SW 1271 (cell line): ENCODE measurements at regions not wholly inside any gene's neighbourhood (a gene's known extent, or its start where the extent isn't known, plus 50 kb on each side); places are given as distances from the start of the nearest gene placed in this dataset.
A peak's percentile ranks its signal among the peaks of the same experiment; 100 is the strongest.

Experiments
- DNase-seq, 2 experiments: peaks; one replicate each; lab custom pipeline; 2025; lab: John Stamatoyannopoulos, UW

DNA sequence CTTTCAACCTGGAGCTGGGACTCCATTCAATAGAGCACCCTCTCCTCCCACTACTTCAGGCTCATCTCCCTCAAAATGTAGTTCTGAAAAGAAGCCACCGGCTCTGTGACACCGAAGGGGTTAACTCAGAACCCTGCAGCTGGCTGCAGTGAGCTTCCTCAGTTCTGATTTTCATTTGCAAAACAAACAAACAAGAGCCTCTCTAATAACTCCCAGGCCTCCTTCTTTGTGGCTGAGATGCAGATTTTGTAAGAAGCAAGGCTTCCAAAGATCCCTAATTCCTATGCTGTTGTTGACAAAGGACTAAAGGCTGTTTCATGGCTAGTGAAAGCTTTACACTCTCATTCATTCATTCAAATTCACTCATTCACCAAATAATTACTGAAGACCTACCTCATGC lies 333.4 kb upstream of the TBX3 start:
- DNase-seq, result no peak

DNA sequence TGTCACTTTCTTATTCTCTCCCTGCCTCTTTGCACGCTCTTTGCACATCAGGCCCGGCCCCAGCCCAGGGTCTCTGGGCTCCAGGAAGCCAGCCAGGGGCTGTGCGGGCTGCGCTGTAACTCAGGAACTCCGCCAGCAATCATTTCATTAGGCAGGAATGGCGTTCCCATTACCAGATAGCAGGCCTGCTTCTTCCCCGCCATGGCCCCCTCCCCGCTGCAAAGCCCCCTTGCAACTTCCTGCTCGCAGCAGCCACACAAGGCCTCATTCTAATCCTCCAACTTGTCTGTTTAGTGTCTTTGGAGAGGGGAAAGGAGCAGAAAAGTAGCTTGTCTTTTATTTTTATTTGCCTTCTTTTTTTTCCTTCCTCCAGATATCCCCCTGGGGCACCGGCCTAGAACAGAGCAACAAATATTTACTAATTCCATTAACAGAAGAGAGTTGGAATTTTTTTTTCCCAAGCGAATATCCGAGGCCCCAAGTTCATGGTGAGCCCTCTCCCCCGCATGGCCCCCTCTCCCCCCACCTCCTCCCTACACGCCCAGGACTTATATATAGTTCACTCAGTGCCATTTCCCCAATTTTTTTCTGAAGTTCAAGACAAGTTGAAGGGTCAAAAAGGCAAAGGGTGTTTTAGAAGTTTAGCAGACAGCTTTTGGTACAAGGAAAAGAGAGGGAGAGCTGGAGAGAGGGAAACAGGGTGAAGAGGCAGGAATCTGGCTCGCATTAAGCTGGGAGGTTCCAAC lies 329.4 kb upstream of the TBX3 start:
- no peak for DNase-seq

DNA sequence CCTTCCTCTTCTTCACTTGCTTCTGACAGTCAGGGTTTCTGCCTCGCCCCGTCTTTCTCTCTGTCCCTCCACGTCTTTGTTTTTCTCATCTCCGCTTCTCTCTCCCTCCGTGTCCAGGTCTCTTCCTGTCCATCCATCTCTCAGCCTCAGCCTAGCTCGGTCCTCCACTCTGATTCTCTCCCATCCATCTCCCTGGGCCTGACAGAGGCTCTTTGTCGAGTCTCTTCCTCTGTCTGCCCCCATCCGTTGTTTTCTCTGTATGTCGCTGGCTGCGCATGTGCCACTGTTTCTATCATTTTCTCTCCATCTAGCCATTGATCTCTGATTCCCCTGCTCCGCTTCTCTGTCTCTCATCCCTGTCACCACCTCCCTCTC lies 328.9 kb upstream of the TBX3 start:
- no peak for DNase-seq

DNA sequence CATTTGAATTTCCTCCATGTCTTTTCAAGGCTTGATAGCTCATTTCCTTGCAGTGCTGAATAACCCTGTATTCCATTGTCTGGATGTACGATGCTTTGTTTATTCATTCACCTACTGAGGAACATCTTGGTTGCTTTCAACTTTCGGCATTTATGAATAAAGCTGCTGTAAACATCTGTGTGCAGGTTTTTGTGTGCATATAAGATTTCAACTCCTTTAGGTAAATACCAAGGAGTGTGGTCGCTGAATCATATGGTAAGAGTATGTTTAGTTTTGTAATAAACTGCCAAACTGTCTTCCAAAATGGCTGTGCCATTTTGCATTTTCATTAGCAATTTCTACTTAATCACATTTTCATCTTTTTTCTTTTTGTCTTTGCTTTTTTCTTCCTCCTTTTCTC lies 327.7 kb upstream of the TBX3 start:
- DNase-seq, result no peak

DNA sequence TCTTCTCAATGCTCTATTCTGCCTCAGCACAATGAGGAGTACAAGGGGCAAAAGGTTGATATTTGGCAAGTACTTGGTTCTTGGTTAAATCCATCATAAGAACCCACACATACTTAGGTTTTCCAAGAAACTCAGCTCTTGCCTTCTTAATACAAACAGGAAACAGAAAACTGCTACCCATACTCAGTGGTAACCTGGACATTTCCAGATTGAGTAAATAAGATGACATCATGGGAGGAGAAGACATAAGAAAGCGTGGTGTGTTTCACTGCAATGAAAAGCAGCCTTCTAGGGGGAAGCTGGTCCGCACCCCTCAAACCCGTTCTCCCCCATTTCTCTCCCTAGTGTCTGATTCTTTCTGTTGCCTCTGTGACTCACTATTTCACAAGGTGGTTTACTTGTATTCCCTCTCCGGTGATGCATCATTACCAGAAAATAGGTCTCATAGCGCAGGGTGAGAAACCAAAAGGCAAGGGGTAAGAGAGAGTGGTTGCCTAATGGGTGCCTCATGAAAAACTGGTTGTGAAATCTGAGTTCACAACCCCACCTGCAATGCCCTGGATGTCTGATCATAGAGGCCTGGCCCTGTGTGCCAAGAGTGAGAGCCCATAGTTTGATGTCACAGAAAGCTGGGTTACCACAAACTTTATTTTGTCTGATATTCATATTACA lies 326.5 kb upstream of the TBX3 start:
- no peak for DNase-seq

DNA sequence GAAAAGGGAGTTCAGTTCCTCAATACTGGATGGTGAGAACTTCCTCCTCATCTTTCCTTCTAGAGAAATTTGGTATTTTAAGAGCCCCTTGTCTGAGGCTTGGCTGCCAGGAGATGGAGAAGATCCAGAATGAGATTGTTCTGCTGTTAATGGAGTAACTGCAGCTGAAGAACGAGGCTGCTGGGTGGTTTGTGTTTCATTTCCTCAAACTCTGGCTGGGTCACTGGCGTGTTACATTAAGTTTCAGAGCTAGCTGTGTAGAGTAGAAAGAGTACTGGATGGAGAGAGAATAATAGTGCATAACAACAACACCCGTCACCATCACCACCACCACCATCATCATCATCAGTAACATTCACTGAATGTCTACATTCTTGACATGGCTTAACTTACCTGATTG lies 325.0 kb upstream of the TBX3 start:
- DNase-seq, result no peak

DNA sequence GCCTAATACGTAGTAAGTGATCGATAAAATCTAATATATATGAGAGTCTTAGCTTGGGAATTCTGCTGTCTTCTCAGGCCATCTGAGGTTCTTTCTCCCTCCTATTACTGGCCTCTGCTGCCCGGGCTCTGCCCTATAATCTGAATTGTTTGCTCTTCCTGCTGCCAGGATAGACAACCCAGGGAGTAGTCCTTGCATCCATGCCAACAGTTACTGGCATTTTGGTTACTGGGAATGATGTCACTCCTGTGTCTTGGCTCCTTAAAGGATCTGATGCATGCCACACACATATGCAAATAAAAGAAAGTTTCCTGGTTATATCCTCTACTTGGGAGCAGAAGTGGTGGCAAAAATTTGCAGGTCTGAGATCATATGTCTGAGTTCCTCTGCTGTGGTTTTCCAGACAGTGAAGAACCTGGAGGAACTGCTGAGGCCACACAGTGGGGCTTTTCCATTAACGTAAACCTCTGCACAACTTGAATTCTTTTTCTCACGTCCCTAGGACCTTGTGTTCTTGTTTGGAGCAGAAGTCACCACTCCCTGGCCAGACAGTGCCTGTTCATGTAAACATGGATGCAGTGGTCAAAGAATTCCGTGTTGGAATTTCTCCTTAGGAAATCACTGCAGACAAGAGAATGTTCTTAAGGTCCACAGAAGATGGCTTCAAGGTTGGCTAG lies 320.6 kb upstream of the TBX3 start:
- DNase-seq, result no peak

DNA sequence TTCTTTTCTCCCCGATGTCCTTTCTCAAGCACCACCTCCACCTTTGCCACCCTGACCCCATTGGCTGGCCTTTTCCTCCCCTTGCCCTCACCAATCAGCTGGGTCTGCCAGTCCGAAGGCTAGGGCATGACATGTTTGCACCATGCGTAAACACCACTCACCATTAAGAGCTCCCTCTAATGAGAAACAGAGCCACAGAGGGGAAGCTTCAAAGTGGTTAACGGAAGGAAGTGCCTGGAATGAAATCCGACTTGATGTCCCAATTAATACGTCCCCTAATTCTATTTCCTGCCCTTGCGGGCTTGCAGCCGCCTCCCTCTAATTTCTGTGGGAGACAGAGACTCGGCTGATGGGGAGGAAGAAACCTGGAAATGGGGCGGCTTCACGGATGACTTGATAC lies 318.5 kb upstream of the TBX3 start:
- no peak for DNase-seq

DNA sequence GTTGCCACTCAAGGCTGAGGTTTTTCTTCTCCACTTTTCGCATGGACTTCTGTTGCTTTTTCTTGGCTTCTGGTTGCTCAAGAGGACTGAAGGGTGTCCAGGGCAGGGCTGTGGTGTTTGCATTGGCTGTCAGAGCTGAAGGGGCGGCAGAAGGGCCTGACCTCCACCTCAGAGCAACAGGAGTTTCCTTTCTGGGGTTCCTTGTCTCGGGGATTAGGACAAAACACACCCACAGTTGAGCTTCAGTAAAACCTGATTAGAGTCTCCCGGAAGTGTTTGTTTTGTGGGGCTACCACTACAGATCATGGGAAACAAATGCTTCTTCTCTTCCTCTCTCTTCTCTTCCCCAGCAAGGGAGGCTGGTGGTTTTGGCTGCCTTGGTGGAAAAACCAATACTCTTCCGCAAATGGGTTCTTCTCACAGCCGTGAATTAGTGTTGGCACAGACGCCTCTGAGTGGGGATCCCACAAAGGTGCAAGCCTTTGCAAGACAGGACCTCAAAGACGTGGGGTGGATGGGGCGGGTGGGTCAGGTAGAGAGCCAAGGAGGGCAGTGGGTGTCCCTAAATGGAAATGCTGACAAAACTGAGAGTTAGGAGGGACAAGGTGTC lies 317.7 kb upstream of the TBX3 start:
- no peak for DNase-seq

DNA sequence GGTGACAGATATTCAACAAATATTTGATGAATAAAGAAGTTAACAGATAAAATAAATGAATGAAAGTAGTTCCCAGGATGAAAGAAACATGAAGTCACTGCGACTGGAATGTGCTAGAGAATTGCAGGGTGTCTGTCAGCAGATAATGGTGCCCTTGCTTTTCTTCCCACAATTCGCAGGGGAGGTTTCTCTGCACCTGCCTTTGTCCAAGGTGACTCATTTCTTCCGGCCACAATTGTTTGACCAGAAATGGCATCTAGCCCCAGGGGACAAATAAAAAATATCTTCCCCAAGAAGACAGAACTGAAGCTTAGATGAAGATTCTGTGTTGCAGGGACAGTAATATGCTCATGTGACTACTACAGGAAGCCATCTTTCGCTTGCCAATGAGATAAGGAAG lies 316.1 kb upstream of the TBX3 start:
- DNase-seq, result no peak

DNA sequence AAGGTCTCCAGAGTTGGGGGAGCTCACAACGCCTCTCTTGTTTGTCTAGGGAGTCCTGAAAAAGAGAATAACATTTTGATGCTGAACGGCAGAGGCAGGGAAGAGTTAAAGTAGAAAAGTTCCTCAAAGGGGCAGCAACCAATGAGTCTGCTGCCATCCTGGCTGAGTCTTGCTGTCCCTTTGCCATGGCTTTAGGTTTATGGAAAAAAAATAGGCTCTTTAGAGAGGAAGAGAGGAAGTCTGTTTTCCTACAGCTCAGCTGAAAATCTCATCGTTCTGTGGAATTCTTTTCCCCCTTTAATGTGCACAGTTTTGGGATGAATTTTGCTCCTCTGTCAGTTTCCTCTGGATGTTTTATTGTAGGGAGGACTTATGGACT lies 314.8 kb upstream of the TBX3 start:
- no peak for DNase-seq

DNA sequence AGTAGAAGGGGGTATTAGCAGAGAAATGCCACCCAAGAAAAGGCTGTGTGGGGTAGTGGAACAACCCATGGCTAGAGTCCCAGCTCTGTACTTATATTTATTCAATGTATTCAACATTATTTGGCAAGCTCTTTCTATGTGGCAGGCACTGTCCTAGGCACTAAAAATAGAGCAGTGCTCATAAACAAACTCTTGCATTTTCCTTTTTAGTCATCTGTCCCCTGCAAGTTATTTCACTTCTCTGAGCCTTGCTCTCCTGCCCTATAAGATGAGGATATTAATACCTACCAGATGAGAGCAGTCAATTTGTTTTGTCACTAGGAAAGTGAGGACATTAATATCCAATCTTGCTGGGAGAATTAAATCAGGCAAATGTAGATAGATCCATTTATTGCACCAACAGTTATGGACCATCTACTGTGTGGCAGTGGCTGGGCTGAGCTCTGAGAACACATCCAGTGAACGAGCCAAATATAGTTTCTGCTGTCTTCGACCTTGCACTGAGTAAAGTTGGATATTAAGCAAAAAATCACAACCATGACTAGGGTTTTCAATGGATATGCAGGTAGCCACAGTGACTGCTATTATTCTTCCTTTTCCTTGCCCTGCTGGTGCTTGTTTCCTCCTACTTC lies 314.3 kb upstream of the TBX3 start:
- no peak for DNase-seq

DNA sequence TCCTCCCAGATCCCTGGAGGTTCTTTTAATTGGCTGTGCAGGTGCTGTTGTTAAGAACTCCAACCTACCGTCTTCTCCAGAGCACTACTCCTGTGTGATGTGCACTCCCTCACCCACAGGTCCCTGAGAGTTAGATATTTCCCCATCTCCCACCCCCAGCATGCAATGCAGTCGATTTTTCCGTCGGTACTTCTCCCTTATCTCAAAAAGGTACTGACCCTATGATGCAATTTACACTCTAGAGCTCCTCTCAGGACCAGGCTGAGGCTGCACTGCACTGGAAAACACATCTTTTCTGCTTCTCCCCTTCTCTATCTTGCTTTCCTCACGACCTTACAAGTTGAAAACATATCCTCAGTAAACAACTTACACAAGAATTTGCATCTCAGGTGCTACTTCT lies 312.4 kb upstream of the TBX3 start:
- no peak for DNase-seq

DNA sequence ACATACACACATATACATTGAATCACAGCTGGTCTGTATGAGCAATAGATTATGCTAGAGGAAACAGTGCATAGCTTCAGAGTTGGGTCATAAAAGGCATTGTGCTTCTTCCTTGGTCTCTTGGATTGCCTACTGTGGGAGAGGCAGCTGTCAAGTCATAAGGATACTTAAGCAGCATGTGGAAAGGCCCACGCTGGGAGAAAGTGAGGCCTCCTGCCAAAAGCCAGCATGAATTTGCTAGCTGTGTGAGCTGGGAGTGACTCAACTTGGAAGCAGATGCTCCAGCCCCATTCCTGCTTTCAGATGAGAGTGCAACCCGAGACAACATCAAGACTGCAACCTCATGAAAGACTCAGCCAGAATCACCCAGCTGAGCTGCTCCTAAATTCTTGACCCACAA lies 311.9 kb upstream of the TBX3 start:
- DNase-seq, result no peak

DNA sequence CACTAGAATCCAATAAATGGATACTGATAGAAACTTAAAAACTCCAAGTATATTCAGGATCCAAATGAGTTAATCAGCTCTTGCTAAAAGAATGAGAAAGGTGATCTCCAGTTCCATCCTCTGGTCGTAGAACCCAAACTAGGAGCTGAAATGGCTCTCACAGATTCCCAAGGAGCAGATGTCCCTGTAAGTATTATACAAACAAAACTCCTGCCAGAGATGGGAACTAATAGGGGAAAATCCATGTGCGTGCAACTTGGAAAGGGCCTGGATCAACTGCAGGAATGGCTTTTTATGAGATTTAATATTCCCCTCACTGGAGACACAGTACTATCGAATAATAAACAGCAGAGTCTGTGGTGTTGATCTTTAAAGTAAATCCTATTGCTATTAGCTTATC lies 309.2 kb upstream of the TBX3 start:
- DNase-seq, result no peak

DNA sequence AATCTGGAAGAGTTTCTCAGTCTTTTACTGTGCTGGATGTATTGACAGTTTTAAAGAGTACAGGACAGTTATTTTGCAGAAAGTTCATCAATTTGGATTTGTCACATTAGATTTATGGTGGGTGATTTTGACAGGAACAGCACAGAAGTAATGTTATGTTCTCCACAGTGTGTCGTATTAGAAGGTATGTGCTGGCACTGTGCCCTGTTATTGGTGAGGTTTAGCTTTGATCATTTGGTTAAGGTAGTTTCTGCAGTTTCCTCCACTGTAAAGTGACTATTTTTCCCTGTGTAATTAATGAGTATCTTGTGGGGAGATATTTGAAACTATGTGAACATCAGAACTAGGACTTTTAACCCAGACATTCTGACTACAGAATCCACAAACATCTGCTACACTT lies 308.5 kb upstream of the TBX3 start:
- no peak for DNase-seq

DNA sequence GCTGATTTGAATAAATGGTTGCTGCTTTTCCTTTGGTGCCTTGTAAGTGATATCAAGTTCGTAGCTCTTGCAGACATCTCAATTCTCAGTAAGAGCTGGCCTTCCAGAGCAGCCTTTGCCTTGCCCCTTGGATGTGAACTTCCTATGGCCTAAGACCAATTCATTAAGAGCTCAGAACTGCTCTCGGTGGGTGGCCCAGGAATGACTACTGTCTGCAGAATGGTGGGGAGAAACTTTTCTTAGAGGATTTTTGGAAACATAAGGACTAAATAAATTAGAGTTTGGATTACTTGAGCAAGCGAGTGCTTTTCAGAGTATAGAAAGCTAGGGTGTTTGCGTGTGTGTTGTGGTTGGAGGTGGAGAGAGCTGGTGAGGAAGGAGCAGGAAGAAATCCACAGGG lies 306.4 kb upstream of the TBX3 start:
- DNase-seq, result no peak

DNA sequence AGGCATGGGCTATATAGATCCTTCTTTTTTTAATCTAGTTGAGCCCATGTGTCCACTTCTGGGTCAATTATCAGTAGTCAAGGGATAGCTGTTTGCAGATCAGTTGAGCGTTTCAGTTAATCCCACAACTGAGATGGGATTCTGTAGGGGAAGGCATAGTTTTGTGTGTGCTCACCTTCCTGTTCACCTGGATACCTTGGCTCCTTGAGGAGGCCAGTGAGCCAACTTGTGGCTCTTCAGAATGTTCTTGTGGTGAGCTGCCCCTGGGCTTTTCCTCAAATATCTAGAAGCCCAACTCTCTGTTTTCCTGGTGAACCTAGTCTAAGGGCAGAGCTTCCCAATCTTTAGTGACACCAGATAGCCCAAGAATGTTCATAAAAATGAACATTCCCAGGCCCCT lies 302.9 kb upstream of the TBX3 start:
- DNase-seq, result no peak

DNA sequence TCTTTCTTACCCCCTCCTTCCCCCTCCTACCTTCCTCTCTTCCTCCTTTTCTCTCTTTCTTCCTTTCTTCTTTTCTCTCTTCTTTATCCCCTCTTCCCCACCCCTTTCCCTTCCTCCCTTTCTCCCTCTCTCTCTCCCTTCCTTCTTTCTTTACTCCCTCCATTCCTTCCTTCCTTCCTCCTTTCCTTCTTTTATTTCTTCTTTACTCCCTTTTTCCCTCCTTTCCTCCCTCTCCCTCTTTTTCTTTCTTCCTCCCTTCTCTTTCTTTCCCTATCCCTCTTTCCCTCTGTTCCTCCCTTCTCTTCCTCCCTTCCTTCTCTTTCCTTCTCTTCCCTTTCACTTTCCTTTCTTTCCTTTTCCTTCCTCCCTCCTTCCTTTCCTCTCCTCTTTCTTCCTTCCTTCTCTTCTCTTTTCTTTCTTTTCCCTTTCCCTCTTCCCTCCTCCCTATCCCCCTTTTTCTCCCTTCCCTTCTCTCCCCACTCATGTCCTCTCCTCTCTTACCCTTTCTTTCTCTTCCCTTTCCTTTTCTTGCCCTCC lies 302.3 kb upstream of the TBX3 start:
- DNase-seq, result no peak

DNA sequence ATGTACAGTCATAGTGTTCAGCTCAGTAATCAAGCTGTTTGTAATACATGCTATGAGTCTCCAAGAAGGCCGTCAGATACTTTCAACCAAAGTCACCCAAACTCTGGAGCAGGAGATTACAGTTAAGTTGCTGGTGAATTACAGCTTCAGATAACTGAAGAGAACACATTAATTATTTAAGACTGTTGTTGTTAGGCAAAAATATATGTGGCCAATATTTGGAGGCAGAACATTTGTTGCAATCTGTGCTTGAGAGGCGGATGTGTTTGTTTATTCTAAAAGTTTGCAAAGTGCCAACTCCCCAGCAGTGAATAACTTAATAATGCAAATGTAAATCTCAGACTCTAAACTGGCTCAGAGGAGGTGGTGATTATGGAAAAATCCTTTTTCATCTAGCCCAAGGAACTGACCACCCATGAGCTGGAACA lies 300.7 kb upstream of the TBX3 start:
- no peak for DNase-seq

DNA sequence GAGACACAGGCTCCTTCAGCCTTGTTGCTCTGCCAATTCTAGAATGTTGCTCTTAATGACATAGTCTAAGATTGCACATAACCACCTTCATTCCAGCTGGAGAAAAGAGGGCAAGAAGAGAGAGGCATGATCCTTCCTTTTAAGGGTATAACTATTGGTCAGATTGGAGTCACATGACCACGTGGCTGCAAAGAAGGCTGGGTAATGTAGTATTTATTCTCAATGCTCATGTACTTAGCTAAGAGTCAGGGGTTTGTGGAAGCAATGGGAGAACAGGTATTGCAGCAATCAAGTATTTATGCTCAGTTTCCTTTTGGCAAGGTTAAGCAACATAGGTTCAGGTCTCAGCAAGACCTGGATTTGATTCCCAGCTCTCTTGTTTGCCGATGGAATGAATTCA lies 298.8 kb upstream of the TBX3 start:
- peak in 1 of 2 experiments; percentile 17 for DNase-seq

DNA sequence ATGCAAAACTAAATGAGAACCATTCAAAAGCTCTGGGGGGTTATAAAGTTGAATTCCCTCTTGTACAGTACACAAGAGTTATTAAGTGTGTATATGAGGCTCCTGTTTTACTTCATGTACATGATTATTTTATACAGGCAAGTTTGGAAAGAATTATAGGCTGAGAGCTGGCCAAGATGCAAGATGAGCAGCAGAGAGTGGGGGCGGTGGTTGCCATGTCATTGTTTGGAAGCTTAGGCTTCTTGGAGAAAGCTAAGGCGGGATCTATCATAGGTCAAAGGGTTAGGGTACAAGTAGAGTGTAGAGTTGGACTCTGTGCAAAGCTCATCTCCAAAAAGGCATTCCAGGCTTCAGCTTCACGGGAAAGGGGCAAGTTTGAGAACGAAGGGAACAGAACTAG lies 297.1 kb upstream of the TBX3 start:
- DNase-seq, result no peak
